HepG2 (cell line): ENCODE measurements at regions not wholly inside any gene's neighbourhood (a gene's known extent, or its start where the extent isn't known, plus 50 kb on each side); places are given as distances from the start of the nearest gene placed in this dataset.

Source experiments
- AGO2 ChIP-seq: fragments of 200-400 bp; formaldehyde crosslinking; optimal IDR thresholded peaks from 2 replicates; pipeline ENCODE3; 2017; ENCODE audit warnings: mild to moderate bottlenecking, low read depth, low read length, moderate library complexity
- HOXA7 ChIP-seq: sonication (generic); formaldehyde crosslinking; IDR thresholded peaks from 2 replicates; pipeline ENCODE4 v1.8.1; 2022; ENCODE audit warnings: mild to moderate bottlenecking, missing genetic modification reagents, moderate library complexity
- KAT7 ChIP-seq: IDR thresholded peaks from 2 replicates; pipeline ENCODE4 v1.6.1; 2018; ENCODE audit warnings: borderline replicate concordance, missing compliant biosample characterization
- KDM4B ChIP-seq: sonication (generic); formaldehyde crosslinking; IDR thresholded peaks from 2 replicates; pipeline ENCODE4 v1.4.0; 2020; ENCODE audit warnings: missing genetic modification reagents
- KDM5B ChIP-seq: sonication (generic); formaldehyde crosslinking; IDR thresholded peaks from 2 replicates; pipeline ENCODE4 v1.4.0; 2020; ENCODE audit warnings: missing genetic modification reagents, mild to moderate bottlenecking, borderline replicate concordance
- MTA3 ChIP-seq: sonication (generic); formaldehyde crosslinking; IDR thresholded peaks from 2 replicates; pipeline ENCODE4 v1.4.0; 2020; ENCODE audit warnings: missing genetic modification reagents
- NFE2L1 ChIP-seq: sonication (generic); formaldehyde crosslinking; IDR thresholded peaks from 2 replicates; pipeline ENCODE4 v1.4.0; 2020; ENCODE audit warnings: missing genetic modification reagents, mild to moderate bottlenecking, borderline replicate concordance
- NFIB ChIP-seq: sonication (generic); formaldehyde crosslinking; IDR thresholded peaks from 2 replicates; pipeline ENCODE4 v1.9.0; 2021; ENCODE audit warnings: missing genetic modification reagents, mild to moderate bottlenecking, borderline replicate concordance
- REXO4 ChIP-seq: sonication (generic); formaldehyde crosslinking; IDR thresholded peaks from 2 replicates; pipeline ENCODE4 v1.8.0; 2022; ENCODE audit warnings: missing genetic modification reagents, mild to moderate bottlenecking, borderline replicate concordance
- RFXANK ChIP-seq: IDR thresholded peaks from 2 replicates; pipeline ENCODE4 v1.6.1; 2016
- ZFX ChIP-seq: sonication (generic); formaldehyde crosslinking; IDR thresholded peaks from 2 replicates; pipeline ENCODE4 v1.4.0; 2020; ENCODE audit warnings: mild to moderate bottlenecking, low read depth, missing genetic modification reagents, moderate library complexity
- ZNF282 ChIP-seq: fragments of 450-650 bp; IDR thresholded peaks from 2 replicates; pipeline ENCODE4 v1.6.1; 2018; ENCODE audit not compliant: partially characterized antibody
- ZNF558 ChIP-seq: sonication (generic); formaldehyde crosslinking; IDR thresholded peaks from 2 replicates; pipeline ENCODE4 v1.9.0; 2022; ENCODE audit warnings: mild to moderate bottlenecking, missing genetic modification reagents, borderline replicate concordance
- ZNF747 ChIP-seq: sonication (generic); formaldehyde crosslinking; IDR thresholded peaks from 2 replicates; pipeline ENCODE4 v1.8.1; 2023; ENCODE audit warnings: missing genetic modification reagents, mild to moderate bottlenecking, borderline replicate concordance
- ZNF75D ChIP-seq: sonication (generic); formaldehyde crosslinking; IDR thresholded peaks from 2 replicates; pipeline ENCODE4 v1.8.1; 2023; ENCODE audit warnings: missing genetic modification reagents, mild to moderate bottlenecking, borderline replicate concordance
- TF ChIP-seq, protein P1 (sequence below): sonication (generic); formaldehyde crosslinking; IDR thresholded peaks from one replicate; pipeline ENCODE4 v1.5.1; 2020; ENCODE audit warnings: mild to moderate bottlenecking, missing genetic modification reagents; ENCODE audit errors: not compliant biosample characterization
- TF ChIP-seq, protein P2 (sequence below): sonication (generic); formaldehyde crosslinking; IDR thresholded peaks from 2 replicates; pipeline ENCODE4 v1.5.1; 2020; ENCODE audit warnings: missing genetic modification reagents, mild to moderate bottlenecking, borderline replicate concordance
- TF ChIP-seq, protein P3 (sequence below): sonication (generic); formaldehyde crosslinking; IDR thresholded peaks from 2 replicates; pipeline ENCODE4 v1.8.1; 2022; ENCODE audit warnings: low read depth, mild to moderate bottlenecking, missing genetic modification reagents

DNA sequence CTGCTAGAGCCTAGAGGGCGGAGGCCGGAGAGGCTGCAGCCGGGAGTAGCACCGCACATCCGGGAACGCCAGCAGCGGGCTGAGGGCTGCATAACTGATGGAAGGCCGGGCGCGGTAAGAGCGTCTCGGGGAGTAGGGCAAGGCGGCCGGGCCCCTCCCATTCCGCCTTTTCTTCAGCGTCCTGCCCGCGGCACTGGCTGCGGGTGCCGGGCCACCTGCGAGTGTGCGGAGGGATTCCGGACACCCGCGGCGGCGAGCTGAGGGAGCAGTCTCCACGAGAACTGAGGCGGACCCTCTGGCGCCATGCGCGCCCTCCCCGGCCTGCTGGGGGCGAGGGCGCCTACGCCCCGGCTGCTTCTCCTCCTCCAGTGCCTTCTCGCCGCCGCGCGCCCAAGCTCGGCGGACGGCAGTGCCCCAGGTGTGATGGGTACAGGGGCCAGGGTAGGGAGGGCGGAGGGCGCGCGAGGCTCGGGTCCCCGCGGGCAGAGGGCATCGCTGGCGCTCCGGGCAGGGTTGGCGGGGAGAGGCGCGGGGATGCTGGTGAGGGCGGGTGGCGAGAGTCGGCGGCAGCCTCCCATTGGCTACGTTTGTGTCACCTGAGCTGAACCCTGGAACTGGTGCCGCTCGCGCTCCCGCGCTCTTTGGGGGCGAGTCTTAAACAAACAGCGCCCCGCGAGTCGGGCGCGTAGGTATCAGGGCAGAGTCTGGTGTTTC is 334.4 kb downstream of the SRGAP2C start (continued):
- TF ChIP-seq, protein P1, sequence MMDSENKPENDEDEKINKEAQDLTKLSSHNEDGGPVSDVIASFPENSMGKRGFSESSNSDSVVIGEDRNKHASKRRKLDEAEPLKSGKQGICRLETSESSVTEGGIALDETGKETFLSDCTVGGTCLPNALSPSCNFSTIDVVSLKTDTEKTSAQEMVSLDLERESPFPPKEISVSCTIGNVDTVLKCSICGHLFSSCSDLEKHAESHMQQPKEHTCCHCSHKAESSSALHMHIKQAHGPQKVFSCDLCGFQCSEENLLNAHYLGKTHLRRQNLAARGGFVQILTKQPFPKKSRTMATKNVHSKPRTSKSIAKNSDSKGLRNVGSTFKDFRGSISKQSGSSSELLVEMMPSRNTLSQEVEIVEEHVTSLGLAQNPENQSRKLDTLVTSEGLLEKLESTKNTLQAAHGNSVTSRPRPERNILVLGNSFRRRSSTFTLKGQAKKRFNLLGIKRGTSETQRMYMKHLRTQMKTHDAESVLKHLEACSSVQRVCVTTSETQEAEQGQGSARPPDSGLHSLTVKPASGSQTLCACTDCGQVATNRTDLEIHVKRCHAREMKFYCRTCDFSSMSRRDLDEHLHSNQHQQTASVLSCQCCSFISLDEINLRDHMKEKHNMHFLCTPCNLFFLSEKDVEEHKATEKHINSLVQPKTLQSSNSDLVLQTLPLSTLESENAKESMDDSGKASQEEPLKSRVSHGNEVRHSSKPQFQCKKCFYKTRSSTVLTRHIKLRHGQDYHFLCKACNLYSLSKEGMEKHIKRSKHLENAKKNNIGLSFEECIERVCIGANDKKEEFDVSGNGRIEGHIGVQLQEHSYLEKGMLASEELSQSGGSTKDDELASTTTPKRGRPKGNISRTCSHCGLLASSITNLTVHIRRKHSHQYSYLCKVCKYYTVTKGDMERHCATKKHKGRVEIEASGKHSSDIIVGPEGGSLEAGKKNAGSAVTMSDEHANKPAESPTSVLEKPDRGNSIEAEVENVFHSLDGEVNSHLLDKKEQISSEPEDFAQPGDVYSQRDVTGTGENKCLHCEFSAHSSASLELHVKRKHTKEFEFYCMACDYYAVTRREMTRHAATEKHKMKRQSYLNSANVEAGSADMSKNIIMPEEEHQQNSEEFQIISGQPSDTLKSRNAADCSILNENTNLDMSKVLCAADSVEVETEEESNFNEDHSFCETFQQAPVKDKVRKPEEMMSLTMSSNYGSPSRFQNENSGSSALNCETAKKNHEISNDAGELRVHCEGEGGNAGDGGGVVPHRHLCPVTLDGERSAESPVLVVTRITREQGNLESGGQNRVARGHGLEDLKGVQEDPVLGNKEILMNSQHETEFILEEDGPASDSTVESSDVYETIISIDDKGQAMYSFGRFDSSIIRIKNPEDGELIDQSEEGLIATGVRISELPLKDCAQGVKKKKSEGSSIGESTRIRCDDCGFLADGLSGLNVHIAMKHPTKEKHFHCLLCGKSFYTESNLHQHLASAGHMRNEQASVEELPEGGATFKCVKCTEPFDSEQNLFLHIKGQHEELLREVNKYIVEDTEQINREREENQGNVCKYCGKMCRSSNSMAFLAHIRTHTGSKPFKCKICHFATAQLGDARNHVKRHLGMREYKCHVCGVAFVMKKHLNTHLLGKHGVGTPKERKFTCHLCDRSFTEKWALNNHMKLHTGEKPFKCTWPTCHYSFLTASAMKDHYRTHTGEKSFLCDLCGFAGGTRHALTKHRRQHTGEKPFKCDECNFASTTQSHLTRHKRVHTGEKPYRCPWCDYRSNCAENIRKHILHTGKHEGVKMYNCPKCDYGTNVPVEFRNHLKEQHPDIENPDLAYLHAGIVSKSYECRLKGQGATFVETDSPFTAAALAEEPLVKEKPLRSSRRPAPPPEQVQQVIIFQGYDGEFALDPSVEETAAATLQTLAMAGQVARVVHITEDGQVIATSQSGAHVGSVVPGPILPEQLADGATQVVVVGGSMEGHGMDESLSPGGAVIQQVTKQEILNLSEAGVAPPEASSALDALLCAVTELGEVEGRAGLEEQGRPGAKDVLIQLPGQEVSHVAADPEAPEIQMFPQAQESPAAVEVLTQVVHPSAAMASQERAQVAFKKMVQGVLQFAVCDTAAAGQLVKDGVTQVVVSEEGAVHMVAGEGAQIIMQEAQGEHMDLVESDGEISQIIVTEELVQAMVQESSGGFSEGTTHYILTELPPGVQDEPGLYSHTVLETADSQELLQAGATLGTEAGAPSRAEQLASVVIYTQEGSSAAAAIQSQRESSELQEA (CRISPR knock-in tag): no peak
- TF ChIP-seq ZNF282 (no peak), KDM5B (CRISPR knock-in tag) (peak; percentile 91), NFE2L1 (peak; percentile 86; the same call in 1 of the 2 replicates), KDM4B (CRISPR knock-in tag) (no peak), KAT7 (CRISPR knock-in tag) (peak; percentile 72; the same call in 1 of the 2 replicates), ZNF558 (peak; percentile 68; the same call in 1 of the 2 replicates), RFXANK (CRISPR knock-in tag) (no peak), ZFX (CRISPR knock-in tag) (peak; percentile 90), MTA3 (no peak), AGO2 (peak; percentile 89), HOXA7 (peak; percentile 62; the same call in 1 of the 2 replicates), ZNF747 (CRISPR knock-in tag) (peak; percentile 88), REXO4 (CRISPR knock-in tag) (peak; percentile 41; the same call in 1 of the 2 replicates), NFIB (no peak), ZNF75D (CRISPR knock-in tag) (no peak)
- TF ChIP-seq, protein P2, sequence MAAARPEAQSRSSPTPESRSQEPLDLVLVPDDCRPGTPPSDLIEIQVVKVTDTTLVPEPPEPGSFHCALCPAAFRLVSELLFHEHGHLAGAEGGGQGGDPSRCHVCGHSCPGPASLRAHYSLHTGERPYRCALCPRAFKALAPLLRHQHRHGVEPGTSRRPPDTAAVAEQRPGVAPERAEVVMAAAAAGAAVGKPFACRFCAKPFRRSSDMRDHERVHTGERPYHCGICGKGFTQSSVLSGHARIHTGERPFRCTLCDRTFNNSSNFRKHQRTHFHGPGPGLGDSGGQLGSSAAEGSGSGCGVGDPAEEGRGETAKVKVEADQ (CRISPR knock-in tag): peak; percentile 75; the same call in 1 of the 2 replicates
- TF ChIP-seq, protein P3, sequence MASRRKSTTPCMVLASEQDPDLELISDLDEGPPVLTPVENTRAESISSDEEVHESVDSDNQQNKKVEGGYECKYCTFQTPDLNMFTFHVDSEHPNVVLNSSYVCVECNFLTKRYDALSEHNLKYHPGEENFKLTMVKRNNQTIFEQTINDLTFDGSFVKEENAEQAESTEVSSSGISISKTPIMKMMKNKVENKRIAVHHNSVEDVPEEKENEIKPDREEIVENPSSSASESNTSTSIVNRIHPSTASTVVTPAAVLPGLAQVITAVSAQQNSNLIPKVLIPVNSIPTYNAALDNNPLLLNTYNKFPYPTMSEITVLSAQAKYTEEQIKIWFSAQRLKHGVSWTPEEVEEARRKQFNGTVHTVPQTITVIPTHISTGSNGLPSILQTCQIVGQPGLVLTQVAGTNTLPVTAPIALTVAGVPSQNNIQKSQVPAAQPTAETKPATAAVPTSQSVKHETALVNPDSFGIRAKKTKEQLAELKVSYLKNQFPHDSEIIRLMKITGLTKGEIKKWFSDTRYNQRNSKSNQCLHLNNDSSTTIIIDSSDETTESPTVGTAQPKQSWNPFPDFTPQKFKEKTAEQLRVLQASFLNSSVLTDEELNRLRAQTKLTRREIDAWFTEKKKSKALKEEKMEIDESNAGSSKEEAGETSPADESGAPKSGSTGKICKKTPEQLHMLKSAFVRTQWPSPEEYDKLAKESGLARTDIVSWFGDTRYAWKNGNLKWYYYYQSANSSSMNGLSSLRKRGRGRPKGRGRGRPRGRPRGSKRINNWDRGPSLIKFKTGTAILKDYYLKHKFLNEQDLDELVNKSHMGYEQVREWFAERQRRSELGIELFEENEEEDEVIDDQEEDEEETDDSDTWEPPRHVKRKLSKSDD (CRISPR knock-in tag): 0 out of 2 replicates have a peak, but pooled peaks have one; percentile 21
